HCT116 (cell line): ENCODE measurements at regions not wholly inside any gene's neighbourhood (a gene's known extent, or its start where the extent isn't known, plus 50 kb on each side); places are given as distances from the start of the nearest gene placed in this dataset.

Experiments
- ATAC-seq: fragments of 200-7000 bp; cut with Tn5 transposase; 2 replicates; pipeline ENCODE4 v1.9.1; 2020; ENCODE audit warnings: mild to moderate bottlenecking, moderate library complexity
- BruUV-seq: library from RNA; stranded (reverse); fragments of 400-500 nt; replicated peaks from 2 replicates; lab custom pipeline; 2021; lab: Mats Ljungman, UMichigan
- CTCF ChIA-PET: fragments of 300-600 bp; sonication (Branson Sonifier 250); formaldehyde crosslinking; loops from one replicate; lab custom pipeline; 2021; ENCODE audit warnings: antibody characterized with exemption; lab: Charles Lee
- POLR2A ChIA-PET: fragments of 300-600, 350-600 bp; sonication (Branson Sonifier 250); formaldehyde crosslinking; loops from one replicate; lab custom pipeline; 2021; ENCODE audit warnings: antibody characterized with exemption; lab: Charles Lee
- RAD21 ChIA-PET, 2 experiments: fragments of 300-600 bp; sonication (Branson Sonifier 250); formaldehyde crosslinking; loops; one replicate each; lab custom pipeline; 2023; ENCODE audit warnings: low total read pairs in 2 of 2; ENCODE audit not compliant: uncharacterized antibody in 2 of 2, unreplicated experiment in 2 of 2, low non-redundant PET in 1 of 2; lab: Charles Lee
- DNase-seq: peaks from one replicate; pipeline ENCODE4 v3.0.0-alpha.2; 2010; ENCODE audit warnings: low read depth, low spot score
- H2AFZ ChIP-seq: fragments of 200-600 bp; shearing (Covaris generic), sonication (generic); 2 replicates; pipeline ENCODE4 v1.6.1; 2017; ENCODE audit warnings: low read depth, mixed run types, mixed read lengths, antibody characterized with exemption, low read length; ENCODE audit not compliant: poor library complexity, severe bottlenecking
- H3K27ac ChIP-seq: 2 replicates; pipeline ENCODE4 v1.5.1; 2012; ENCODE audit warnings: low read depth, low read length
- H3K27me3 ChIP-seq: fragments of 200-600 bp; sonication (generic); 2 replicates; pipeline ENCODE4 v1.6.1; 2016; ENCODE audit warnings: mixed run types, low read length, mixed read lengths; ENCODE audit not compliant: insufficient read depth
- H3K36me3 ChIP-seq, 2 experiments: fragments of 200-500 bp in 1 of 2; fragments of 200-600 bp in 1 of 2; sonication (Bioruptor generic) in 1 of 2; sonication (generic) in 1 of 2; 2 replicates each; pipeline versions ENCODE4 v1.5.1 to v1.6.1; 2014 to 2016; ENCODE audit warnings: low read length in 2 of 2, inconsistent platforms in 1 of 2, mixed read lengths in 1 of 2, mixed run types in 1 of 2; ENCODE audit not compliant: insufficient read depth in 2 of 2, control insufficient read depth in 1 of 2
- H3K4me1 ChIP-seq, 2 experiments: fragments of 200-600 bp in 1 of 2; sonication (generic) in 1 of 2; 2 replicates each; pipeline versions ENCODE4 v1.5.1 to v1.6.1; 2012 to 2017; ENCODE audit warnings: low read length in 2 of 2, inconsistent platforms in 1 of 2, mild to moderate bottlenecking in 1 of 2, mixed read lengths in 1 of 2, mixed run types in 1 of 2, moderate library complexity in 1 of 2; ENCODE audit not compliant: insufficient read depth in 2 of 2, control insufficient read depth in 1 of 2
- H3K4me2 ChIP-seq: fragments of 200-600 bp; sonication (generic); 2 replicates; pipeline ENCODE4 v1.6.1; 2017; ENCODE audit warnings: mixed run types, low read length, mixed read lengths
- H3K4me3 ChIP-seq, 2 experiments: fragments of 200-600 bp in 1 of 2; sonication (generic) in 1 of 2; replicated peaks in 1 of 2; 2 replicates each; pipeline ENCODE4 v1.5.1; 2011 to 2016; ENCODE audit warnings: low read length in 2 of 2, control low read depth in 1 of 2, low read depth in 1 of 2, mild to moderate bottlenecking in 1 of 2, mixed read lengths in 1 of 2, mixed run types in 1 of 2
- H3K79me2 ChIP-seq: fragments of 200-600 bp; sonication (generic); 2 replicates; pipeline ENCODE4 v1.6.1; 2017; ENCODE audit warnings: mild to moderate bottlenecking, mixed run types, low read length, moderate library complexity, mixed read lengths; ENCODE audit not compliant: insufficient read depth
- H3K9ac ChIP-seq: fragments of 200-600 bp; sonication (generic); 2 replicates; pipeline ENCODE4 v1.6.1; 2016; ENCODE audit warnings: low read length, mixed read lengths
- H3K9me2 ChIP-seq: fragments of 200-600 bp; sonication (generic), shearing (Covaris generic); 2 replicates; pipeline ENCODE4 v1.6.1; 2017; ENCODE audit warnings: mixed run types, mild to moderate bottlenecking, moderate library complexity; ENCODE audit not compliant: insufficient read depth
- H3K9me3 ChIP-seq, 2 experiments: fragments of 200-500 bp in 1 of 2; fragments of 200-600 bp in 1 of 2; sonication (Bioruptor generic) in 1 of 2; sonication (generic) in 1 of 2; 2 replicates each; pipeline ENCODE4 v1.6.1; 2014 to 2017; ENCODE audit warnings: low read length in 2 of 2, mixed read lengths in 2 of 2, inconsistent platforms in 1 of 2, low read depth in 1 of 2, mild to moderate bottlenecking in 1 of 2, mixed run types in 1 of 2, moderate library complexity in 1 of 2; ENCODE audit not compliant: control insufficient read depth in 1 of 2, insufficient read depth in 1 of 2
- H4K20me1 ChIP-seq: fragments of 200-600 bp; sonication (generic), shearing (Covaris generic); 2 replicates; pipeline ENCODE4 v1.6.1; 2017; ENCODE audit warnings: mixed run types, mild to moderate bottlenecking, moderate library complexity; ENCODE audit not compliant: insufficient read depth
- CBX3 ChIP-seq: IDR thresholded peaks from 2 replicates; pipeline ENCODE4 v1.6.1; 2012; ENCODE audit warnings: low read depth
- CEBPB ChIP-seq: IDR thresholded peaks from 2 replicates; pipeline ENCODE4 v1.6.1; 2012; ENCODE audit warnings: low read depth
- EGR1 ChIP-seq: IDR thresholded peaks from 2 replicates; pipeline ENCODE4 v1.6.1; 2012; ENCODE audit warnings: low read depth
- JUND ChIP-seq: IDR thresholded peaks from 2 replicates; pipeline ENCODE4 v1.6.1; 2012
- intact Hi-C: fragments of 100-400 bp; cut with micrococcal nuclease; formaldehyde crosslinking; loops from 2 replicates; pipeline ENCODE4 v1.10.0; 2022
- TF ChIP-seq, protein P1 (sequence below): IDR thresholded peaks from 2 replicates; pipeline ENCODE4 v1.6.1; 2012; ENCODE audit warnings: low read depth
- TF ChIP-seq, protein P2 (sequence below), 3 experiments: fragments of 200-600 bp in 1 of 3; sonication (generic) in 1 of 3; IDR thresholded peaks in 2 of 3; conservative IDR thresholded peaks in 1 of 3; 2 replicates each; pipeline ENCODE4 v1.5.1; 2012 to 2017; ENCODE audit warnings: low read depth in 2 of 3, low read length in 2 of 3, antibody characterized with exemption in 1 of 3, borderline replicate concordance in 1 of 3, control low read depth in 1 of 3, mild to moderate bottlenecking in 1 of 3, mixed read lengths in 1 of 3, mixed run types in 1 of 3, moderate library complexity in 1 of 3; ENCODE audit not compliant: insufficient read depth in 1 of 3
- TF ChIP-seq, protein P3 (sequence below): IDR thresholded peaks from 2 replicates; pipeline ENCODE4 v1.6.1; 2012
- TF ChIP-seq, protein P4 (sequence below): IDR thresholded peaks from 2 replicates; pipeline ENCODE4 v1.6.1; 2012

DNA sequence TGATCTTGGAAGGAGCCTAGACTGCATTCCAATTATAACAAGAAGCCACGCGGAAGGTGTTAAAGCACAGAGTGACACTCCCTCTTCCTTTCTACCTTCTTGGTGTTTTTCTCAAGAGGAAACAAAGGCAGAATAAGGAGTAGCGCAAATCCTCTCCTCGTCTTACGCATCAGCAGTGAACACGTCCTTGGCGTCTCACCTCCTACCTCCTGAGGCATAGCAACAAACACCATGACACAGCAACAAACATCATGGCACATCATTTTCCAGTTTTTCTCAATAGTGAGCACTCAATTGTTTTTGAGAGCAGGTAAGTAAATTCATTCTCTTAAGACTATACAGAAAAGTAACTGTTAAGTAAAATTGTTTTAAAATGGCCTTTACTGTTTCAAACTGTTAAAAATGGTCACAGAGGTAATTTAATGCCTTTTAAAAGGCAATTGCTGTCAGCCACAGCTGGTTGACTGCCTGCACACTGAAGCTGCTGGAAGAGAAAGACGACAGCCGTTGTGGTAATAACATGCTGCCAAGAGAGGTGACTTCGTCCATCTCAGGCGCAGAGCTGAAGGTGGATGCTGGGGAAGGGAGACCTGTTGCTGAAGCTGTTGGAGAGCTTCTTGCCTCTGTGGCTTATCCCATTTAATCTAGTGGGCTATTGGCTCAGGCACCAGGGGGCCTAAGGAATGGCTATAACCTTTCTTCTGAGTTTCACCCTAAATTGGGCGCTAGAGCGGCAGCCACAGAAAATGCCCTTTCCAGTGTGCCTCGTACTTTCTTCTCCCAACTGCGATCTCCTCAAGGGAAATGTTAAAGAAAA, 703.7 kb downstream of the UQCRFS1 start:
- Histone ChIP-seq H3K4me1 (no peaks in the 10 kb centered on the region), H3K9ac (no peak overlapping the region), H4K20me1 (no peaks in the 10 kb centered on the region), H3K4me3 (no peak overlapping the region), H3K27me3 (no peaks in the 10 kb centered on the region), H3K27ac (no peak overlapping the region), H3K4me2 (no peak overlapping the region)
- POLR2A ChIA-PET, result no interaction called here
- no TSS peak for BruUV-seq
- no peak for DNase-seq
- no peak for TF ChIP-seq CEBPB
- TF ChIP-seq, protein P1, sequence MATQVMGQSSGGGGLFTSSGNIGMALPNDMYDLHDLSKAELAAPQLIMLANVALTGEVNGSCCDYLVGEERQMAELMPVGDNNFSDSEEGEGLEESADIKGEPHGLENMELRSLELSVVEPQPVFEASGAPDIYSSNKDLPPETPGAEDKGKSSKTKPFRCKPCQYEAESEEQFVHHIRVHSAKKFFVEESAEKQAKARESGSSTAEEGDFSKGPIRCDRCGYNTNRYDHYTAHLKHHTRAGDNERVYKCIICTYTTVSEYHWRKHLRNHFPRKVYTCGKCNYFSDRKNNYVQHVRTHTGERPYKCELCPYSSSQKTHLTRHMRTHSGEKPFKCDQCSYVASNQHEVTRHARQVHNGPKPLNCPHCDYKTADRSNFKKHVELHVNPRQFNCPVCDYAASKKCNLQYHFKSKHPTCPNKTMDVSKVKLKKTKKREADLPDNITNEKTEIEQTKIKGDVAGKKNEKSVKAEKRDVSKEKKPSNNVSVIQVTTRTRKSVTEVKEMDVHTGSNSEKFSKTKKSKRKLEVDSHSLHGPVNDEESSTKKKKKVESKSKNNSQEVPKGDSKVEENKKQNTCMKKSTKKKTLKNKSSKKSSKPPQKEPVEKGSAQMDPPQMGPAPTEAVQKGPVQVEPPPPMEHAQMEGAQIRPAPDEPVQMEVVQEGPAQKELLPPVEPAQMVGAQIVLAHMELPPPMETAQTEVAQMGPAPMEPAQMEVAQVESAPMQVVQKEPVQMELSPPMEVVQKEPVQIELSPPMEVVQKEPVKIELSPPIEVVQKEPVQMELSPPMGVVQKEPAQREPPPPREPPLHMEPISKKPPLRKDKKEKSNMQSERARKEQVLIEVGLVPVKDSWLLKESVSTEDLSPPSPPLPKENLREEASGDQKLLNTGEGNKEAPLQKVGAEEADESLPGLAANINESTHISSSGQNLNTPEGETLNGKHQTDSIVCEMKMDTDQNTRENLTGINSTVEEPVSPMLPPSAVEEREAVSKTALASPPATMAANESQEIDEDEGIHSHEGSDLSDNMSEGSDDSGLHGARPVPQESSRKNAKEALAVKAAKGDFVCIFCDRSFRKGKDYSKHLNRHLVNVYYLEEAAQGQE, result no peak
- TF ChIP-seq, all 23 proteins: peak for 0
- H3K9me3 ChIP-seq, result peaks cover 19 to 43% of the 10 kb centered on the region in 2 experiments; a peak in 2 of 4 replicates
- no peaks in the 10 kb centered on the region for H3K36me3 ChIP-seq
- no peak overlapping the region for H2AFZ ChIP-seq
- CTCF ChIA-PET, result no interaction called here
- RAD21 ChIA-PET, result no interaction called here
- no peaks in the 10 kb centered on the region for H3K79me2 ChIP-seq
- ATAC-seq, result no peak
- intact Hi-C loops, result no loop called here
- no peaks in the 10 kb centered on the region for H3K9me2 ChIP-seq

DNA sequence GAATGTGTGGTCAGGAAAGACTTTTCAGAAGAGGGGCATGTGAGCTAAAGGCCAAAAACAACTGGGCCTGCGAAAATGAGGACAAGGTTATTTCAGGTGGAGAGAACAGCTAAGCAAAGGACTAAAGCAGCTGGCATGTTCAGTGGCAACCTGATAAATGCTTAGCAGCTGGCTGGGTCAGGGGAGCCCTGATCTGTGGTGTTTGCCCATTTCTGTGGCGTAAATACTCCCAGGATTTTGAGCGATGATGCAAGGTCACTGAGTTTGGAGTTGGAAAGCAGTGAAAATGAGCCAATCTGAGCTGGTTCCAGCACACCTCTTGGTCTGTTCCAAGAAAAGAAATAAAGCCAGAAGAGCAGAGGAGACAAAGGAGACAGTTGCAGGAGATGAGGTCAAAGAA, 704.3 kb downstream of the UQCRFS1 start:
- H3K4me1 ChIP-seq, result no peaks in the 10 kb centered on the region
- H3K27me3 ChIP-seq, result no peaks in the 10 kb centered on the region
- peaks cover 15 to 44% of the 10 kb centered on the region in 2 experiments; a peak in 2 of 4 replicates for H3K9me3 ChIP-seq
- CTCF ChIA-PET, result no interaction called here
- TF ChIP-seq JUND, result no peak
- no peak for TF ChIP-seq CBX3
- no peak for TF ChIP-seq CEBPB
- TF ChIP-seq, protein P2, sequence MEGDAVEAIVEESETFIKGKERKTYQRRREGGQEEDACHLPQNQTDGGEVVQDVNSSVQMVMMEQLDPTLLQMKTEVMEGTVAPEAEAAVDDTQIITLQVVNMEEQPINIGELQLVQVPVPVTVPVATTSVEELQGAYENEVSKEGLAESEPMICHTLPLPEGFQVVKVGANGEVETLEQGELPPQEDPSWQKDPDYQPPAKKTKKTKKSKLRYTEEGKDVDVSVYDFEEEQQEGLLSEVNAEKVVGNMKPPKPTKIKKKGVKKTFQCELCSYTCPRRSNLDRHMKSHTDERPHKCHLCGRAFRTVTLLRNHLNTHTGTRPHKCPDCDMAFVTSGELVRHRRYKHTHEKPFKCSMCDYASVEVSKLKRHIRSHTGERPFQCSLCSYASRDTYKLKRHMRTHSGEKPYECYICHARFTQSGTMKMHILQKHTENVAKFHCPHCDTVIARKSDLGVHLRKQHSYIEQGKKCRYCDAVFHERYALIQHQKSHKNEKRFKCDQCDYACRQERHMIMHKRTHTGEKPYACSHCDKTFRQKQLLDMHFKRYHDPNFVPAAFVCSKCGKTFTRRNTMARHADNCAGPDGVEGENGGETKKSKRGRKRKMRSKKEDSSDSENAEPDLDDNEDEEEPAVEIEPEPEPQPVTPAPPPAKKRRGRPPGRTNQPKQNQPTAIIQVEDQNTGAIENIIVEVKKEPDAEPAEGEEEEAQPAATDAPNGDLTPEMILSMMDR (IDR thresholded peaks at IDR 0.05 in 2 of 3, conservative IDR thresholded peaks at IDR 0.05 in 1 of 3; ENCODE audit: borderline replicate concordance in 1 of 3, insufficient read depth in 1 of 3, low read depth in 2 of 3, low read length in 2 of 3), result no peak
- TF ChIP-seq, protein P3, sequence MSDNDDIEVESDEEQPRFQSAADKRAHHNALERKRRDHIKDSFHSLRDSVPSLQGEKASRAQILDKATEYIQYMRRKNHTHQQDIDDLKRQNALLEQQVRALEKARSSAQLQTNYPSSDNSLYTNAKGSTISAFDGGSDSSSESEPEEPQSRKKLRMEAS, result no peak
- TF ChIP-seq EGR1, result no peak
- TF ChIP-seq, protein P4, sequence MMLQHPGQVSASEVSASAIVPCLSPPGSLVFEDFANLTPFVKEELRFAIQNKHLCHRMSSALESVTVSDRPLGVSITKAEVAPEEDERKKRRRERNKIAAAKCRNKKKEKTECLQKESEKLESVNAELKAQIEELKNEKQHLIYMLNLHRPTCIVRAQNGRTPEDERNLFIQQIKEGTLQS, result no peak
- TF ChIP-seq, protein P1, result no peak
- H2AFZ ChIP-seq, result no peak overlapping the region
- POLR2A ChIA-PET, result no interaction called here
- H3K9me2 ChIP-seq, result no peaks in the 10 kb centered on the region
- no peak for ATAC-seq
- H4K20me1 ChIP-seq, result no peaks in the 10 kb centered on the region
- H3K36me3 ChIP-seq, result no peaks in the 10 kb centered on the region
- BruUV-seq, result no TSS peak
- H3K27ac ChIP-seq, result no peak overlapping the region
- intact Hi-C loops, result no loop called here
- RAD21 ChIA-PET, result no interaction called here
- DNase-seq, result no peak
- no peak overlapping the region for H3K4me2 ChIP-seq
- H3K79me2 ChIP-seq, result no peaks in the 10 kb centered on the region
- no peak overlapping the region for H3K9ac ChIP-seq
- H3K4me3 ChIP-seq, result no peak overlapping the region
